Calu3 (cell line): ENCODE measurements at regions not wholly inside any gene's neighbourhood (a gene's known extent, or its start where the extent isn't known, plus 50 kb on each side); places are given as distances from the start of the nearest gene placed in this dataset.

Experiments used
- BruUV-seq: library from RNA; stranded (reverse); fragments of 400-500 nt; replicated peaks from 2 replicates; lab custom pipeline; 2021; lab: Mats Ljungman, UMichigan
- CTCF ChIA-PET: fragments of 300-600 bp; sonication (Branson Sonifier 250); formaldehyde crosslinking; loops from one replicate; lab custom pipeline; 2022; ENCODE audit warnings: antibody characterized with exemption; lab: Charles Lee
- DNase-seq: peaks from one replicate; pipeline ENCODE4 v3.0.0; 2022
- H3K27ac Mint-ChIP-seq: one replicate; pipeline ENCODE4 v1.8.0; 2022; ENCODE audit warnings: mixed read lengths; ENCODE audit not compliant: unreplicated experiment
- H3K27me3 Mint-ChIP-seq: one replicate; pipeline ENCODE4 v1.8.0; 2022; ENCODE audit warnings: mixed read lengths; ENCODE audit not compliant: unreplicated experiment
- H3K36me3 Mint-ChIP-seq: one replicate; pipeline ENCODE4 v1.8.0; 2022; ENCODE audit warnings: mild to moderate bottlenecking, moderate library complexity, mixed read lengths; ENCODE audit not compliant: insufficient read depth, unreplicated experiment
- H3K4me1 Mint-ChIP-seq: one replicate; pipeline ENCODE4 v1.8.0; 2022; ENCODE audit warnings: mild to moderate bottlenecking, low read depth, mixed read lengths; ENCODE audit not compliant: unreplicated experiment
- H3K4me3 Mint-ChIP-seq: one replicate; pipeline ENCODE4 v1.8.0; 2022; ENCODE audit warnings: mild to moderate bottlenecking, low read depth, moderate library complexity, mixed read lengths; ENCODE audit not compliant: unreplicated experiment
- H3K9me3 Mint-ChIP-seq: one replicate; pipeline ENCODE4 v1.8.0; 2022; ENCODE audit warnings: low read depth, mixed read lengths; ENCODE audit not compliant: unreplicated experiment
- CTCF ChIP-seq: fragments of 200-600 bp; IDR thresholded peaks from one replicate; pipeline ENCODE4 v1.8.0; 2022; ENCODE audit warnings: antibody characterized with exemption; ENCODE audit not compliant: unreplicated experiment
- intact Hi-C: fragments of 100-400 bp; cut with micrococcal nuclease; formaldehyde crosslinking; loops from one replicate; pipeline ENCODE4 v1.10.0; 2022; ENCODE audit not compliant: unreplicated experiment

DNA sequence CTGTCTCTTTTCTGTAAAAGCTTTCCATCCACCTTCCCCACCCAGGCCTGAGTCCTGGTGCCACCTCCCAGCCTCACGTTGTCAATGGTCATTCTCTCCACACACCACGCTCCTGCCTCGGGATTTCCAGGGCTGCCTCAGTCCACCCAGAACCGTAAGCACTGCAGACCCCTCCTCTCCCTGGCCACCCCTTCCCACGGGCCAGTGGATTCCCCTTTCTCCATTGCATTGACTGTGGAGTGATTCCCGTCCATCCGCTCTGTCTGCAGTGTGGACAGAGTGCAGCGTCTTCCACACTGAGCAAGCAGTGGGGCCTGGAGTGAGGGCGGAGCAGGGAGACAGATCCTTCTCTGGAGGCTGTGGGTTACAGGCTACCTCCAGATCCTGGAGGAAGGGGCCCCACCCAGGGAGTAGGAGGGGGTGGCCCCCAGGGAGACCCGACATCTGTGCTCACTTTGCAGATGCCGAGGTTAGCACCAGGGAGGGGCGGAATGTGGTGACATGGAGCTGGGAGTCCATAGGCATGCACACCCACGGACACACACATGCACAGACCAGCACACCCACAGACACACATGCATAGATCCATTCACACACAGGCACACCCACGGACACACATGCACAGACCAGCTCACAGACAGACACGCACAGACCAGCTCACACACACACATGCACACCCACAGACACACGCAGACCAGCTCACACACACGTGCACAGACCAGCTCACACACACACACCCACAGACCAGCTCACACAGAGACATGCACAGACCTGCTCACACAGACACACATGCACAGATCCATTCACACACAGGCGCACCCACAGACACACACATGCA lies 109.6 kb upstream of the B3GAT1 start:
- BruUV-seq = no TSS peak
- H3K9me3 Mint-ChIP-seq = peaks cover 6% of the 10 kb centered on the region
- no peak for TF ChIP-seq CTCF
- no peak overlapping the region for H3K27ac Mint-ChIP-seq
- no peak for DNase-seq
- no peaks in the 10 kb centered on the region for H3K4me1 Mint-ChIP-seq
- peaks cover 3% of the 10 kb centered on the region for H3K36me3 Mint-ChIP-seq
- no peak overlapping the region for H3K4me3 Mint-ChIP-seq
- CTCF ChIA-PET = no interaction called here
- intact Hi-C loops = no loop called here
- H3K27me3 Mint-ChIP-seq = peaks cover 20% of the 10 kb centered on the region

GRCh38 chr11:134521001-134521400 lies 109.0 kb upstream of the B3GAT1 start:
- Mint-ChIP-seq H3K9me3 (peaks cover 6% of the 10 kb centered on the region), H3K36me3 (peaks cover 4% of the 10 kb centered on the region), H3K4me3 (no peak overlapping the region), H3K4me1 (no peaks in the 10 kb centered on the region), H3K27me3 (peaks cover 24% of the 10 kb centered on the region), H3K27ac (no peak overlapping the region)
- intact Hi-C loops = no loop called here
- CTCF ChIA-PET = no interaction called here
- DNase-seq = no peak
- BruUV-seq = no TSS peak
- TF ChIP-seq CTCF = no peak

DNA sequence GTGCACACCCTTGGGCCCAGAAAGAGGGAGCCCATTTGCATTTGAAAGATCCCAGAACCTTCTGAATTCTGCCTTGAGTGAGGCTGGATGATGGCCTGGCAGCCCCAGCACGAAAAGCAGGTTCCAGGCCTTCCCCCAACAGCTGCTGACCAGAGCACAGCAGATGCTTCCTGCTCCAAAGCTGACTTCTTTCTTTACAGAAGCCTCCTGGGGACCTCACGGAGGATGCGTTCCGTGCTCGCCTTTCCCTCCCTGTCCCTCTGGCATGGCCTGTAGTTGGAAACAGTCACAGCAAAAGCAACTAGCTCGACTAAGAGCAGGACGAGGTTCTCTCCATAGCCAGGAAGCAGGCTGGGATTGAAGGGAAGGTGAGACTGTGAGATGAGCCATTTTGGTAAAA lies 107.7 kb upstream of the B3GAT1 start:
- peaks cover 4% of the 10 kb centered on the region for H3K36me3 Mint-ChIP-seq
- TF ChIP-seq CTCF = no peak
- no peaks in the 10 kb centered on the region for H3K4me1 Mint-ChIP-seq
- H3K4me3 Mint-ChIP-seq = no peak overlapping the region
- CTCF ChIA-PET = no interaction called here
- no peak overlapping the region for H3K27ac Mint-ChIP-seq
- peaks cover 31% of the 10 kb centered on the region for H3K27me3 Mint-ChIP-seq
- no TSS peak for BruUV-seq
- peaks cover 6% of the 10 kb centered on the region for H3K9me3 Mint-ChIP-seq
- DNase-seq = no peak
- intact Hi-C loops = no loop called here

DNA sequence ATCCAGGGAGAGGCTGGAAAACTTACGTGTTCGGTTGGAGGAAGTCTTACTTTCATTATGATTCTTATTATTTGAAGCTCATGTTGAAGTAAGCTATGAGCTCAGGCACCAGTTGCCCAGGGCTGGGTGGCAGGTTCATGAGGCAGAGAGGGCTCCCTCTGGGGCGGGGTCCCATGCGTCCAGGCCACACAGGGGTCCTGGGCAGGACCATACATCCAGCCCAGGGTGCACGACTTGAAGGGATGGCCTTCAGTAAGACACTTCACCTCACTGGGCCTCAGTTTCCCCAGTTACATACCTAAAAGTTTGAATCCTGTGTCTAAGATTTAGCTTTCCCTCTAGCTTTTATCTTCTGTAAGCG lies 107.3 kb upstream of the B3GAT1 start:
- CTCF ChIA-PET = no interaction called here
- no TSS peak for BruUV-seq
- Mint-ChIP-seq H3K4me1 (no peaks in the 10 kb centered on the region), H3K36me3 (peaks cover 4% of the 10 kb centered on the region), H3K27me3 (peaks cover 31% of the 10 kb centered on the region), H3K4me3 (no peak overlapping the region), H3K9me3 (peaks cover 5% of the 10 kb centered on the region), H3K27ac (no peak overlapping the region)
- DNase-seq = no peak
- intact Hi-C loops = no loop called here
- no peak for TF ChIP-seq CTCF
